ENCODE measurements at regions not wholly inside any gene's neighbourhood (a gene's known extent, or its start where the extent isn't known, plus 50 kb on each side); places are given as distances from the start of the nearest gene placed in this dataset.
A peak's percentile ranks its signal among the peaks of the same experiment; 100 is the strongest.

DNA sequence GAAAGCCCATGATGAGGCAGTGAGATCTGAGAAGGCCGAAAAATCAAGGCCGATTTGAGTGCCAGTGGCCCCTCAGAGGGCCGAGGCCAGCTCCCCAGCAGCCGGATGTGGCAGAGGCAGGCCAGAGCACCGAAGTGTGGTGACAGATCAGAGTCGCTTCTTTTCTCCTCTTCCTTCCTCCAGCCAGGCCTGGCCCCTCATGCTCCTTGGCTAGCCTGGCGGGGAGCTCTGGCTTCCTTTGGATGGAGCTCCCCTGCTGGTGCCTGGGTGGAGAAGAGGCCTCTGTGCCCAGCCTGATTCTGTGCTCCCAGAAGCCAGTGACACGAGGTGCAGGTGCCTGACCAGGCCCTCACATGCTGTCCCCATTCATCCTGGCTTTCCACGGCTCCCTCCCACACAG lies 127.2 kb upstream of the PABPC4L start:
- Histone ChIP-seq H3K9me3 (ENCODE audit: low read depth, low read length) (peaks cover 2% of the 10 kb centered on the region), H4K20me1 (ENCODE audit: insufficient read depth, low read length) (no peaks in the 10 kb centered on the region), H3K36me3 (ENCODE audit: insufficient read depth, low read length) (no peaks in the 10 kb centered on the region), H3K79me2 (ENCODE audit: insufficient read depth, low read length) (no peaks in the 10 kb centered on the region), H3K4me1 (ENCODE audit: insufficient read depth, low read length) (no peaks in the 10 kb centered on the region), H3K27ac (ENCODE audit: low read depth, low read length) (no peak overlapping the region), H3K4me3 (ENCODE audit: insufficient read depth, low read length) (no peak overlapping the region), H3K27me3 (ENCODE audit: insufficient read depth, low read length) (no peaks in the 10 kb centered on the region), H3K4me2 (ENCODE audit: insufficient read depth, low read length) (no peak overlapping the region), H2AFZ (ENCODE audit: low read length) (no peak overlapping the region)
- DNase-seq (ENCODE audit: insufficient read length, low spot score, missing footprints): no peak
- TF ChIP-seq, protein P1, sequence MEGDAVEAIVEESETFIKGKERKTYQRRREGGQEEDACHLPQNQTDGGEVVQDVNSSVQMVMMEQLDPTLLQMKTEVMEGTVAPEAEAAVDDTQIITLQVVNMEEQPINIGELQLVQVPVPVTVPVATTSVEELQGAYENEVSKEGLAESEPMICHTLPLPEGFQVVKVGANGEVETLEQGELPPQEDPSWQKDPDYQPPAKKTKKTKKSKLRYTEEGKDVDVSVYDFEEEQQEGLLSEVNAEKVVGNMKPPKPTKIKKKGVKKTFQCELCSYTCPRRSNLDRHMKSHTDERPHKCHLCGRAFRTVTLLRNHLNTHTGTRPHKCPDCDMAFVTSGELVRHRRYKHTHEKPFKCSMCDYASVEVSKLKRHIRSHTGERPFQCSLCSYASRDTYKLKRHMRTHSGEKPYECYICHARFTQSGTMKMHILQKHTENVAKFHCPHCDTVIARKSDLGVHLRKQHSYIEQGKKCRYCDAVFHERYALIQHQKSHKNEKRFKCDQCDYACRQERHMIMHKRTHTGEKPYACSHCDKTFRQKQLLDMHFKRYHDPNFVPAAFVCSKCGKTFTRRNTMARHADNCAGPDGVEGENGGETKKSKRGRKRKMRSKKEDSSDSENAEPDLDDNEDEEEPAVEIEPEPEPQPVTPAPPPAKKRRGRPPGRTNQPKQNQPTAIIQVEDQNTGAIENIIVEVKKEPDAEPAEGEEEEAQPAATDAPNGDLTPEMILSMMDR (IDR thresholded peaks at IDR 0.05; ENCODE audit: extremely low read depth, low read depth, low read length): no peak

DNA sequence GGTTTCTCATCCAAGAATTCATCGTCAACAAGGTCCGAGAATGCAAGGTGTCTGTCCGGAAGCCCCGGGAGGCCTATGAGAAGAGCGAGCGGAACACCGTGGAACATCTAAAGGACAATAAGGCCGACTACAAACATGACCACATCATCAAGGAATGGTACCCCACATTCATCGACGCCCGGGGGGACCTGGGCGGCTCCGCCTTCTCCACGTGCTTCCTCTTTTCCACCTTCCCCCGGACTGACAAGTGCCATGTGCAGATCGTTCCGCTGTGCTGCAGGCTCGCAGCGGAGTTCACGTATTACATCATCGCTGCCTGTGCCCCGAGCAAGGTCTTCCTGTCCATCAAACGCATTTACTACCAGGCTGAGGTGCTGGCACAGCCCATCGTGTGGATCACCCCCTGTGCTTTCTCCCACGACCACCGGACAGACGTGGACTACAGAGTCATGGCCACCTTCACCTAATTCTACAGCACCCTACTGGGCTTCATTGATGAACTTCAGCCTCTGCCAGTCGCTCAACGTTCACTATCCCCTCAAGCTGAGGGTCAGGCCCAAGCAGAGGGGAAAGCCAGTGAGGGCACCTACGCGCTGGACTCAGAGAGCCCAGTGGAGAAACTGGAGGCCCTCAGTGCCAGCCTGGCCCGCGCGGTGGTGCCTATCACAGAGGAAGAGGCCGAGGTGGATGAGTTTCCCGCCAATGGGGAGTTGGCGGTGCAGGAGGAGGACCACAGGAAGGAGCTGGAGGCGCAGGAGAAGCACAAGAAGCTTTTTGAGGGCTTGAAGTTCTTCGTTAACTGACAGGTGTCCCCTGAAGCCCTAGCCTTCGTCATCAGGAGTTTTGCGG lies 125.9 kb upstream of the PABPC4L start:
- TF ChIP-seq, protein P1 (IDR thresholded peaks at IDR 0.05; ENCODE audit: extremely low read depth, low read depth, low read length): no peak

DNA sequence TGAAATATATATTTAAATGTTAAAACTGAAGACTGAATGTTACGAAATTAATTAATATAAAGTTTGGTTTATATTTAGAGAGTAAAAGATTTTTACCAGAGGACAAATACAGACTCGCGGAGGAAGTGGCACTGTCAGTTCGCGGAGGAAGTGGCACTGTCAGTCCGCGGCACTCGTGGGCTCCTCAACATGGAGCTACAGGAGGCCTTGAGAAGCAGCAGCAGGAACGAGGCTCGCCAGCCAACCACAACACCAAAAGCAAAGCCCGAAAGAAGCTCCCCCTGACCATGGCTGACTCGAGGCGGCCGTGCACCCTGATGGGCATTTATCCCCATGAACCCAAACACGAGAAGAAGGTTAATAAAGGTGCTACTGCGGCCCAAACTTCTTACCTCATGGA lies 125.3 kb upstream of the PABPC4L start:
- no peaks in the 10 kb centered on the region for H3K4me1 ChIP-seq (ENCODE audit: insufficient read depth, low read length)
- no peaks in the 10 kb centered on the region for H3K79me2 ChIP-seq (ENCODE audit: insufficient read depth, low read length)
- no peak overlapping the region for H3K4me3 ChIP-seq (ENCODE audit: insufficient read depth, low read length)
- DNase-seq (ENCODE audit: insufficient read length, low spot score, missing footprints): no peak
- H2AFZ ChIP-seq (ENCODE audit: low read length): no peak overlapping the region
- H3K27me3 ChIP-seq (ENCODE audit: insufficient read depth, low read length): no peaks in the 10 kb centered on the region
- H3K27ac ChIP-seq (ENCODE audit: low read depth, low read length): no peak overlapping the region
- H4K20me1 ChIP-seq (ENCODE audit: insufficient read depth, low read length): no peaks in the 10 kb centered on the region
- H3K4me2 ChIP-seq (ENCODE audit: insufficient read depth, low read length): no peak overlapping the region
- H3K9me3 ChIP-seq (ENCODE audit: low read depth, low read length): peaks cover 2% of the 10 kb centered on the region
- TF ChIP-seq, protein P1 (IDR thresholded peaks at IDR 0.05; ENCODE audit: extremely low read depth, low read depth, low read length): no peak
- H3K36me3 ChIP-seq (ENCODE audit: insufficient read depth, low read length): no peaks in the 10 kb centered on the region

More for the DNA sequence above, 125.9 kb upstream of the PABPC4L start:
- no peaks in the 10 kb centered on the region for H3K4me1 ChIP-seq (ENCODE audit: insufficient read depth, low read length)
- no peak overlapping the region for H3K27ac ChIP-seq (ENCODE audit: low read depth, low read length)
- H2AFZ ChIP-seq (ENCODE audit: low read length): no peak overlapping the region
- no peaks in the 10 kb centered on the region for H4K20me1 ChIP-seq (ENCODE audit: insufficient read depth, low read length)
- H3K9me3 ChIP-seq (ENCODE audit: low read depth, low read length): peaks cover 2% of the 10 kb centered on the region
- no peak overlapping the region for H3K4me2 ChIP-seq (ENCODE audit: insufficient read depth, low read length)
- no peaks in the 10 kb centered on the region for H3K27me3 ChIP-seq (ENCODE audit: insufficient read depth, low read length)
- H3K4me3 ChIP-seq (ENCODE audit: insufficient read depth, low read length): no peak overlapping the region
- peak; percentile 19 for DNase-seq (ENCODE audit: insufficient read length, low spot score, missing footprints)
- H3K36me3 ChIP-seq (ENCODE audit: insufficient read depth, low read length): no peaks in the 10 kb centered on the region
- no peaks in the 10 kb centered on the region for H3K79me2 ChIP-seq (ENCODE audit: insufficient read depth, low read length)

DNA sequence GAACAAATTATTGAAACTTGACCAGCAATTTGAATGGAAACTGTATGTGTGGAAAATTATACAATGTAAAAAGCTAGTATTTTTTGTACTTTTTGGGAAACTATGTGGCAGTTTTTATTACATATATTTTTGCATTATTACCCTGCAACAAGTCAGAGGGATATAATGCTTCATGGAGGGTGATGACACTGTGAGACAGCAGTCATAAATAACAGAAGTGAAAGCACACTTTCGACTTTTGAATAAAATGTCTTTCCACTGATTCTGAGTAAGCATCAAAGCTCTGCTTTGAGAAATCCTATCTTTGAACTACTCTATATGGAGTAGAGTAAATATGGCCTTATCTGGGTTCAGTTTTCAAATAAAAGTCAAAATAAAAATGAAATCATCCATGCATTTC lies 122.6 kb upstream of the PABPC4L start:
- Histone ChIP-seq H3K9me3 (ENCODE audit: low read depth, low read length) (peaks cover 2% of the 10 kb centered on the region), H3K4me1 (ENCODE audit: insufficient read depth, low read length) (no peaks in the 10 kb centered on the region), H3K4me3 (ENCODE audit: insufficient read depth, low read length) (no peak overlapping the region), H3K27ac (ENCODE audit: low read depth, low read length) (no peak overlapping the region), H4K20me1 (ENCODE audit: insufficient read depth, low read length) (no peaks in the 10 kb centered on the region), H3K27me3 (ENCODE audit: insufficient read depth, low read length) (no peaks in the 10 kb centered on the region), H3K79me2 (ENCODE audit: insufficient read depth, low read length) (no peaks in the 10 kb centered on the region), H2AFZ (ENCODE audit: low read length) (no peak overlapping the region), H3K36me3 (ENCODE audit: insufficient read depth, low read length) (no peaks in the 10 kb centered on the region), H3K4me2 (ENCODE audit: insufficient read depth, low read length) (no peak overlapping the region)
- DNase-seq (ENCODE audit: insufficient read length, low spot score, missing footprints): no peak
- TF ChIP-seq, protein P1 (IDR thresholded peaks at IDR 0.05; ENCODE audit: extremely low read depth, low read depth, low read length): no peak

Data from osteoblast (primary cell).